ENCODE measurements at regions not wholly inside any gene's neighbourhood (a gene's known extent, or its start where the extent isn't known, plus 50 kb on each side); places are given as distances from the start of the nearest gene placed in this dataset.

- no peak overlapping the region for H2AFZ ChIP-seq (ENCODE audit: low read length)
- DNase-seq: no peak
- no peaks in the 10 kb centered on the region for H3K36me3 ChIP-seq (ENCODE audit: low read depth, low read length)
- H3K27me3 ChIP-seq (ENCODE audit: low read length): no peaks in the 10 kb centered on the region
- POLR2A ChIA-PET (ENCODE audit: unreplicated experiment): no interaction called here
- intact Hi-C loops (cut with micrococcal nuclease): no loop called here
- no peaks in the 10 kb centered on the region for H3K9me2 ChIP-seq (replicated peaks; ENCODE audit: low read length)
- no peak overlapping the region for H3K9ac ChIP-seq (ENCODE audit: low read length)
- H3F3A ChIP-seq (ENCODE audit: low read length, unreplicated experiment): no peaks in the 10 kb centered on the region
- TF ChIP-seq EZH2 (IDR thresholded peaks at IDR 0.05; ENCODE audit: low read length, unreplicated experiment) (no peak), EZH2phosphoT487 (IDR thresholded peaks at IDR 0.05; ENCODE audit: borderline replicate concordance, low read length) (no peak), CTCF (conservative IDR thresholded peaks at IDR 0.05; ENCODE audit: low read depth, low read length) (no peak)
- H3K4me3 ChIP-seq (ENCODE audit: low read length): no peak overlapping the region
- CTCF ChIA-PET: interaction anchor here (0.6 kb wide), 1 partner anchor 53 kb away, joined by 6 read pairs; no protein-coding TSS in a partner anchor
- no peaks in the 10 kb centered on the region for H3K9me3 ChIP-seq (ENCODE audit: low read length)
- no peaks in the 10 kb centered on the region for H4K20me1 ChIP-seq (ENCODE audit: low read length)
- no TSS peak for BruUV-seq (replicated peaks)
- H3K4me2 ChIP-seq (ENCODE audit: low read length): no peak overlapping the region
- no peaks in the 10 kb centered on the region for H3K79me2 ChIP-seq (ENCODE audit: low read length)
- peaks cover 5% of the 10 kb centered on the region for H3K4me1 ChIP-seq (ENCODE audit: insufficient read depth, low read length)
- H3K27ac ChIP-seq (ENCODE audit: low read length): no peak overlapping the region
- no peak for ATAC-seq
Measured at GRCh38 chr2:20509301-20509769, 62.5 kb downstream of the RHOB start.

- peaks cover 9% of the 10 kb centered on the region for H3K4me1 ChIP-seq (ENCODE audit: insufficient read depth, low read length)
- intact Hi-C loops (cut with micrococcal nuclease): no loop called here
- H3F3A ChIP-seq (ENCODE audit: low read length, unreplicated experiment): no peaks in the 10 kb centered on the region
- no peak overlapping the region for H3K4me2 ChIP-seq (ENCODE audit: low read length)
- TF ChIP-seq EZH2phosphoT487 (IDR thresholded peaks at IDR 0.05; ENCODE audit: borderline replicate concordance, low read length): no peak
- no peak for TF ChIP-seq EZH2 (IDR thresholded peaks at IDR 0.05; ENCODE audit: low read length, unreplicated experiment)
- TF ChIP-seq CTCF (conservative IDR thresholded peaks at IDR 0.05; ENCODE audit: low read depth, low read length): no peak
- H3K27me3 ChIP-seq (ENCODE audit: low read length): no peaks in the 10 kb centered on the region
- no peaks in the 10 kb centered on the region for H3K36me3 ChIP-seq (ENCODE audit: low read depth, low read length)
- CTCF ChIA-PET: interaction anchor here (0.6 kb wide), 1 partner anchor 52 kb away, joined by 6 read pairs; no protein-coding TSS in a partner anchor
- H3K4me3 ChIP-seq (ENCODE audit: low read length): no peak overlapping the region
- no peak overlapping the region for H3K27ac ChIP-seq (ENCODE audit: low read length)
- no peak overlapping the region for H3K9ac ChIP-seq (ENCODE audit: low read length)
- ATAC-seq: peak; percentile 53
- H3K79me2 ChIP-seq (ENCODE audit: low read length): no peaks in the 10 kb centered on the region
- BruUV-seq (replicated peaks): no TSS peak
- H4K20me1 ChIP-seq (ENCODE audit: low read length): no peaks in the 10 kb centered on the region
- H2AFZ ChIP-seq (ENCODE audit: low read length): 0 out of 2 replicates have a peak overlapping the region, but pooled peaks have one; percentile 19
- POLR2A ChIA-PET (ENCODE audit: unreplicated experiment): interaction anchor here (0.7 kb wide), 1 partner anchor 75 kb away, joined by 6 read pairs; no protein-coding TSS in a partner anchor
- no peaks in the 10 kb centered on the region for H3K9me3 ChIP-seq (ENCODE audit: low read length)
- H3K9me2 ChIP-seq (replicated peaks; ENCODE audit: low read length): no peaks in the 10 kb centered on the region
- DNase-seq: no peak
Measured at GRCh38 chr2:20509770-20510490, 63.1 kb downstream of the RHOB start.

- H3F3A ChIP-seq (ENCODE audit: low read length, unreplicated experiment): no peaks in the 10 kb centered on the region
- CTCF ChIA-PET: no interaction called here
- no peaks in the 10 kb centered on the region for H3K79me2 ChIP-seq (ENCODE audit: low read length)
- no peaks in the 10 kb centered on the region for H3K9me3 ChIP-seq (ENCODE audit: low read length)
- no peak overlapping the region for H3K27ac ChIP-seq (ENCODE audit: low read length)
- no TSS peak for BruUV-seq (replicated peaks)
- peaks cover 9% of the 10 kb centered on the region for H3K4me1 ChIP-seq (ENCODE audit: insufficient read depth, low read length)
- no peak for ATAC-seq
- no peak overlapping the region for H3K4me2 ChIP-seq (ENCODE audit: low read length)
- POLR2A ChIA-PET (ENCODE audit: unreplicated experiment): no interaction called here
- H2AFZ ChIP-seq (ENCODE audit: low read length): no peak overlapping the region
- no peak overlapping the region for H3K4me3 ChIP-seq (ENCODE audit: low read length)
- no peak for DNase-seq
- intact Hi-C loops (cut with micrococcal nuclease): no loop called here
- H3K27me3 ChIP-seq (ENCODE audit: low read length): no peaks in the 10 kb centered on the region
- no peak overlapping the region for H3K9ac ChIP-seq (ENCODE audit: low read length)
- H4K20me1 ChIP-seq (ENCODE audit: low read length): no peaks in the 10 kb centered on the region
- H3K9me2 ChIP-seq (replicated peaks; ENCODE audit: low read length): no peaks in the 10 kb centered on the region
- TF ChIP-seq EZH2 (IDR thresholded peaks at IDR 0.05; ENCODE audit: low read length, unreplicated experiment) (no peak), EZH2phosphoT487 (IDR thresholded peaks at IDR 0.05; ENCODE audit: borderline replicate concordance, low read length) (no peak), CTCF (conservative IDR thresholded peaks at IDR 0.05; ENCODE audit: low read depth, low read length) (no peak)
- no peaks in the 10 kb centered on the region for H3K36me3 ChIP-seq (ENCODE audit: low read depth, low read length)
Measured at GRCh38 chr2:20511130-20511529, 64.3 kb downstream of the RHOB start.

All from PC-3 (cell line).